Stimulated activated CD4-positive, alpha-beta T cell treated with anti-CD3 and anti-CD28 coated beads, Interleukin-4, amount 100 ng/mL, for 48 hours (primary cell): ENCODE measurements at regions not wholly inside any gene's neighbourhood (a gene's known extent, or its start where the extent isn't known, plus 50 kb on each side); places are given as distances from the start of the nearest gene placed in this dataset.
"Not testable (repeated sequence)": the region's sequence is repeated elsewhere in the genome, so short reads cannot be mapped to it uniquely, and the experiment has no call there.

Source experiments
- DNase-seq, 2 donors: peaks; one replicate each; pipeline ENCODE4 v3.0.0-alpha.2; 2020; ENCODE audit warnings: low read depth in 2 of 2

DNA sequence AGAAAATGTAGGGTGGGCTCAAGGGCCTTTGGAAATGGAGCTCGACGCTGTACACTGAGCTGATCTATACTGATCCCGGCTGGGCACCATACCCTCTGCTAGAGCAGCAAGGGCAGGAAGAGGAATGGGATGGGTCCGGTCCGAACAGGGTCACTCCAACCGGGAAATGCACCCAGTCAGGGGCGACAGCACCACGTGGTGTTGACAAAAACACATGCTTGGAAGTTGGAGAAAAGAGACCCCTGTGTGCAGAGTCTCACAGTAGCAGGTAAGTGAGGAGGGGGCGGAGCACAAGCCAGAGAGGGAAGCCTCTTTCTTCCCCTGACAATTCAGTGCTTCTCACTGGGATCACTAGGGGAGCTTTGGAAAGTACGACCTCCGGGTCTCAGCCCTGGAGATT is 84.1 kb upstream of the ASB18 start:
- DNase-seq, result no peak

DNA sequence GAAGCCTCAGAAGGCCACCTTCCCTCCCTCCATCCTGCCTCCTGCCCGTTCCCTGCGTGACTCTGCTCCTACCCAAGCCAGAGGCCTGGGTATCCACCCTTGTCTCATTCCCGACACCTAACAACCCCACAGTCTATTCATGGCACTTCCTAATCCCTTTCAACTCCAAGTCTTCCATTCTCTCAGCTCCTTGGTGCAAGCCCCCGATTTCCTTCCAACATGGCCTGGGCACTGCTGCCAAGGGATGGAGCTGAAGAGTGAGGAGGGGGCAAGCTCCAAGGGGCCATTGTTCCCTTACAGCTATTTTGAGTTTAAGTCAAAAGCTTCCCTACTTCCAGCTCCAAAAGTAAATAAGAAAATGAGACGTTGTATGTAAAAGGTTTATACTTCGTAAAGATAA is 84.8 kb upstream of the ASB18 start:
- DNase-seq, result no peak

DNA sequence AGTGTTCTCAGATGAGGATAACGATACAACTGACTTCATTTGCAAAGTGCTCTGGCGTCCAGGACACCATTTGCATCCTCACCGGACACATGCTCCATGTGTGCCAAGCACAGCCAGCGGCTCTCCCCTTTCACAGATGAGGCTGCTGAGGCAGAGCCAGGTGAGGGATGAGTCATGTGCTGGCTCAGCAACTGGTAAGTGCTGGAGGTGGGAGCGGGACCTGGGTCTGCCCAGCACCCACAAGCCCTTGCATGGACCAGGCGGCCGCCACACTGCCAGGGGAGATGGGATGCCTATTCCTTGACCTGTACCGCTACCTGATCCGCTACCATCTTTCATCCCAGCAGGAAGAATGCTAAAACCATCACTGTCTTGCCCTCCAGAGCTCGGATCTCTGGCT is 86.2 kb upstream of the ASB18 start:
- DNase-seq, result no peak

DNA sequence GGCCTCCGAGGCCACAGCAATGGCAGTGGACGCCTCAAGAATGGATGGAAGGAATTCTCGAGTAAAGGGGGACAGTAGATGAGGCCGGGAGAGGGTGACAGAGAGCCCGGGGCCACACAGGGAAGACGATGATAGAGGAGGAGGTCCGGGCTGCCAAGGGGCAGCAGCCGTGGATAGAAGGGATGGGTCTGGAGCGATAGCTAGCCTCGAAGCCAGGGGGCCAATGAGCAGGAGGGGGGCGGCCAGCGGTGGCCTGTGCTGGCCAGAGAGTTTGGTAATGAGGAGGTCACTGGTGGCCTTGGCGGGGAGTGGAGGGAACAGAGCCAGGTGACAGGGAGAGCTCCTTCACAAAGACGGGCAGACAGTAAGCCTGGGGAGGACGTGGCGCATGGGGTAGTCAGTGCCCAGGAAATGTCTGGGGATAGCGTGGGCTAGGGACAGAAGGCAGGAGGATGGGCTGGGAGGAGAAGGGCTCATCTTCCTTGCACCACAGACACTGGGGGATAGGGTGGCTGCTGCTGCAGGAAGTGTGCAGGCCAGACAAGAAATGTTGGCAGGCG is 87.8 kb upstream of the ASB18 start:
- DNase-seq, result no peak

DNA sequence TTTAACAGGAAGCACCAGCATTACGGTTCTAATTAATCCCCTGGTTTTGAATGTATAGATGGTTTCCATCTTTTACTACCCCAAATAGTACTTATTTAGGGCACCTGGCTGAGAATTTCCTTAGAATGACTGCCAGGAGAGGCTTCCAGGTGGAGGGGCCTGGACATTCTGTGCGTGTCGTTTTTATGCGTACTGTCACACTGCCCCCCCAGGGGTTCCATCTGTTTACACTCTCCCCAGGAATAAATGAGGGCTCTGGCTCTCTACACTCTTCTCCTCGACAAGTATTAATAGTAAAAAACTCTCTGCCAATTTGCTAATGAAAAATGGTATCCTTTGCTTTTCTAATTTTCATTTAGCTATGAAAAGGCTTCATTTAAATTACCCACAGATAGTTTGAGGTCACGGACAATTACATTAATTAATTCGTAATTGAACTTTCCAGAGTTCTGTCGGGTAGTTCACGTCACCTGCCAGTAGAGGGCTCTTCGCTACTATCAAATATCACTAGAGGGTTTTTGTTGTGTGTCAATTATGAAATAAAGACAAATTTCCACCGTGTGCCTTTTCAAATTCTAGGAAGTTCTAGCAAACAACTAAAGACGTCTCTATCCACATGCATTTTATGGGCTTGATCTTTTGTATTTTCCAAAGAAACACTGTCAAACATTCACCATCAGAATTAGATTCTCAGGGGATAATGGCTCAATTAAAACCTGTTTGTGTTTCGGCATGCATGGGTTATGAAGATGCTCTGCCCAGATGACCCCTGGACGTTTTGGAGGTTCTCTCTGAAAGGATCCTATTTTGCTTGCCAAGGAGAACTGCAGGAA is 88.8 kb upstream of the ASB18 start:
- no peak for DNase-seq

DNA sequence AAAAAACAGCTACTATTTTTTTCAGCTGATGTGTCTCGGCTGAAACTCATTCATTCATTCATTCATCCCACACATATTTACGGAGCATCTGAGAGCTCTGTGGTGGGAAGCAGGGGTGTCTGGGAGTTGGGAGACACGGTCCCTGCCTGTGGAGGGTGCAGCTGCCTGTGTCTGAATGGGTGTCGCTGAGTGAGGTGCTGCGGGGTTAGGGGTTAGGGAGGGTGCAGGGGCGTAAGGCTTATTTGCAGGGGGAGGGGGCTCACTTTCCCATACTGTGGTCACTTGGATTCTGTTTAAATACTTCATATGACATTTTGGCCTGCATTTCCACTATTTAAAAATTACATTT is 89.4 kb upstream of the ASB18 start:
- no peak for DNase-seq

DNA sequence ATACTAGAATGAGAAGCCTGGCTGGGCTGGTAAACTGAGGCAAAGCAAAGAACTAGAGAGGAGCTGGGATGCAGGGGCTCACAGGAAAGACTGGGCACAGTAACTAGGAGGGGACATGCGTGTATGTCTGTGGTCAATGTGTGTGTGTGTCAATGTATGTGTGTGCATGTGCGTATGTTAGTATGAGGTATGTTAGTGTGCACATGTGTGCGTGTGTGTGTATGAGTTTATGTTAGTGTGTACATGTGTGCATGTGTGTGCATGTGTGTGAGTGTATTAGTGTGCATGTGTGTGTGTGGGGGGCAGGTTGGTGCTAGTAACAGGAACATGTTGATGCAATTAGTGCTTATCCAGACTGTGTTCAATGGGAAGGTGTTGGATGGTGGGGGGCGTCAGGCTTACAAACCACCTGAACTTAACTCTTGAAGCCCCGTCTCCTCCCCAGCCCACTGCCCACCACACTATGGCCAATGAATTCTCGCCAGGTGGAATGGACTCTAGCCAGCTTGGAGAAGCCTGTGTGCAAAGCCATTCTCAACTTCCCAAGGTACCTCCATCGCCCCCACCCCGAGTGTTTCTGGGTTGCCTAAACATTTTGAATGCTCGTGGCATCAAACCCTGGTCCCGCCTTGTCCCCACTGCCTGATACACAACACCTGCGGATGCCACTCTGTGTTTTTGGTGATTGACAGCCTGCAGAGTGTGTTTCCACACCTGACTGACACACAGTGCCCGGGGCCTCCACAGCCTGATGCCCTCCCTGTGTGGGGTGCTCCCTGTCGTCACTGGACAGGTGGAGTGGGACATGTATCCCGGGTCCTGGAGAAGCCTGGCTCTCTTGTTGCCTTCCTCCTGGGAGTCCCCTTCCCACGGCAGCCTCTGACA is 90.1 kb upstream of the ASB18 start:
- DNase-seq, result no peak

DNA sequence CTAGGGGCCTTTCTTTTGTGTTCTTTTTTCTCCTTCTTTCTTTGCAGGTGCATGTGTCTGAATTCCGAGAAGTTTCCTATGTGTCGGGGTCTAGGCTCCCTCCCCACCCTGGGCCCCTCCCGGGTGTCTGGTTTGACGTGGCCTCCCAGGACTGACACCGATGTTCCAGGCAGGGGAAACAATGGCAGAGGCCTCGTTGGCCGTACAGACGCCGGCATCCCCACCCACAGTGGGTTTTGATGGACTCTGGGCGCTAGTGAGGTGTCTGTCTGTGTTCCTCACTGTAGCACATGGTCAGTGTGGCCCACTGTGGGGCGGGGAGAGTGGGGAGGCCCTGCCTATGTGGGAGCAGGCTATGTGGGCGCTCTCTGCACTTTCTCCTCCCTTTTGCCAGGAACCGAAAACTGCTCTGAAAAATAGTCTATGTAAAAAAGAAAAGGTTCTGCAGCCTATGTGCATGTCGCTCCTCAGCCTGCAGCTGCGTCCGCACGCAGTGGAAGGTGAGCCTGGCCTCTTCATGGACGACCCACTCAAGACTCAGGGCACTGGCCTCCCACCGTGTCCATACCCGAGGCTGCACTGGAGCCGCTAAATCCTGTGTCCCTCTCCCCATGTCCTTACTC is 90.9 kb upstream of the ASB18 start:
- DNase-seq, result no peak

DNA sequence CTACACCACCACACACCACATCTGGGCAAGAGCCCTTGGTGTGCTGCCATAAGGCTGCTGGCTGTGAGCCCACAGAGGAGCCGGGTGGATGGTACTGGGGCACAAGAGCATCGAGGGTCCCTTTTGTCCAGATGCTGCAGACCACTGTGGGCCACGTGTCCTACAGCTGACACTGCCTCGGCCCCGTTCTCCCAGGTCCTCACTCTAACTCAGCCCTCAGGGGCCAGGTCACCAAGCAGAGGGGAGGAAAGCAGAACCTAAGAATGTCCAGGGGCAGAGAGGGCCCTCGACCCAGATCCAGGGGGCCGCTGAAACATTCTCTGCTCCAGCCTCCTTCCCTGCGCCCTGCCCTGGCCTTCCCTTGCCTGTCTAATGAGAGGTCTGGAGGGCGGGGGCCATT is 91.7 kb upstream of the ASB18 start:
- DNase-seq, result no peak

DNA sequence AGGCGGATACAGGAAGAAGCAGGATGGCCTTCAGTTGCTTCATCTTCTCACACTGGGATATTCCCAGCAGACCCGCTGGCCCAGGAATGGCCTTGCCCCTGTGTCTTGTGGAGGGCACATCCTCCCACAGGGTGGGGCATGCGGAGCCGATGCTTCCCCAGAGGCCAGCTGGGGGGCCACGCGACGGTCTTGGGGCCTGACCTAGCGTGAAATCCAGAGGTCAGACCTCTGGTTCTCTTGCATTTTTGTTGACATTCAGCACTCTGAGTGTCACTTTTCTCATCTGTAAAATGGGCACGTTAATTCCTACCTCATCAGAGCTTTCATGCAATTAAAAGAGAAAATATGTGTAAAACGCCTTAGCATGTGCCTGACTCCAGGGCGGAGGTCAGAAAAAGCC is 92.1 kb upstream of the ASB18 start:
- DNase-seq, result not testable (repeated sequence)

DNA sequence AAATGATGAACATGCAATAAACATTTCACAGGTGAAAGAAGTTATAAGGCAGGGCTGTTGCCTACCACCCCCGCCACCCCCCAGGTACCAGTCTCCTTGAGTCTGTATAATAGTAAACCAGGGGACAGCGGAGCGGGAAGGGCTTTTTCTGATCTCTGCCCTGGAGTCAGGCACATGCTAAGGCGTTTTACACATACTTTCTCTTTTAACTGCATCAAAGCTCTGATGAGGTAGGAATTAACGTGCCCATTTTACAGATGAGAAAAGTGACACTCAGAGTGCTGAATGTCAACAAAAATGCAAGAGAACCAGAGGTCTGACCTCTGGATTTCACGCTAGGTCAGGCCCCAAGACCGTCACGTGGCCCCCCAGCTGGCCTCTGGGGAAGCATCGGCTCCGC is 94.3 kb upstream of the ASB18 start:
- DNase-seq, result not testable (repeated sequence)

DNA sequence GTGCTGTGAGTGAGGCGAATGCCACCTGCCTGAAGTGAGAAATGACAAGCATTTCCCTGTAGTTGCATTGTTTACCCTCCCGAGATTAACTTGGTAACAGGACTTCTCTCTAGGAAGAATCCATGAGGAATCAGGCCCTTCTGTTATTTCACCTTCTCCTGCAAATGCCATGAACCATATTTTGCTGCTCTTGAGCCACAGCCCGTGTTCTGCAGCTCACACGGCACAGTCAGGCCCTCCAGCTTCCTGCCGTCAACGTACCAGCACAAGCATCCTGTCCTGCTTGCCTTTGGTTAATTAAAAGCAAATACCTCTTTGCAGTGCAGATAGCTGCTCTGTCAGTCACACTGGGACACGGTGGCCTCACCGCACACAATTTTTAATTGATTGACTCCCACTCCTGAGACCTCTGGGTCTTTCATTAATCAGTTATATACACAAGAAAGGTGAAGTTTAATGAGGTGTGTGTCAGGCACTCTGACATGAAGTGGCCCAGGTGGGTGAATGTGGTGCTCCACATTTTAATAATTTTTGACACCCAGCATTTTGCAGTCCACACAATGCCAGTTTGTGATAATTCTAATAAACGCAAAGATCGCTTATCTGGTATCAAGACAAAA is 95.3 kb upstream of the ASB18 start:
- DNase-seq, result no peak

DNA sequence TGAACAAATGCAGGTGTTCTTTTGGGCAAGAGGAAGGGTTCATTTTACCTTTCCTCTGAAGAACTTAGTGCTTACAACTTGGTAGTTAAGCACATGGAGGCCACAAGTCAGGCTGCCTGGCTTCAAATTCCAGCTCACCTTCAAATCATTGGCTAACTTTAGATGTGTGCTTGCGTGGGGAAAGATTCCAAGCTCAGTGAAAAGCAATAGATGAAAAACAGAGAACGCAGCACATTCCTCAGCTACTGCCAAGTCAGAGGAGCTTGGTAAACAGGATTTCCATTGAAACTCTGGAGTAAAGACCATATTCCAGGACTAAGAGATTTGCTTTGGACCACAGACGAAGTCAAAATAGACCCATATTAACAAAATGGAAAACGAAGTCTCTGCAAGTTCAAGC is 96.3 kb upstream of the ASB18 start:
- DNase-seq, result no peak

DNA sequence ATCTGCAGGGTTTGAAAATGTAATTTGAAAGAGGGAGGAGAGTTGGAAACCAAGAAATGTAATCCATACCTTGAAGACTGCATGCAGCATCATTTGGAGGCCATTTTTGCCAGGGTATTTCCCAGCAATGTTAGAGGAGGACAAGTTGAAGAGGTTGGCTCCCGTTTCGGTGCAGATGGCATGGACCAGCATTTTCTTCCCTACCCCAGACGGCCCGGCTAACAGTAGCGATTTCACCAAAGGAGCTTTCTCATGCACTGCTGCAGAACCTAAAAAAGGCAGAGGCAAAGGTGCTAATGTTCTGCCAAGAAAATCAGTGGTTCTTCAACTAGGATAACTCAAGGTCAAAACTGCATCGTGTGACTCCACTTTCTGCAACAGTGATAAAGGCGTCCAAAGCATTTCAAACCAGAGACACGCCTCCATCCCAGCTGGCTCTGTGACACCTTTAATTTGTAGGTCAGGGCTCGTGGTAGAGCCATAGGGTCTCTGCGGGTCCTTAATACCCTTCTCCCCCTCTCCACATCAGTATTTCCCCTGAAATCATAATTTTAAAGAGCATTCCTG is 99.6 kb upstream of the ASB18 start:
- no peak for DNase-seq

DNA sequence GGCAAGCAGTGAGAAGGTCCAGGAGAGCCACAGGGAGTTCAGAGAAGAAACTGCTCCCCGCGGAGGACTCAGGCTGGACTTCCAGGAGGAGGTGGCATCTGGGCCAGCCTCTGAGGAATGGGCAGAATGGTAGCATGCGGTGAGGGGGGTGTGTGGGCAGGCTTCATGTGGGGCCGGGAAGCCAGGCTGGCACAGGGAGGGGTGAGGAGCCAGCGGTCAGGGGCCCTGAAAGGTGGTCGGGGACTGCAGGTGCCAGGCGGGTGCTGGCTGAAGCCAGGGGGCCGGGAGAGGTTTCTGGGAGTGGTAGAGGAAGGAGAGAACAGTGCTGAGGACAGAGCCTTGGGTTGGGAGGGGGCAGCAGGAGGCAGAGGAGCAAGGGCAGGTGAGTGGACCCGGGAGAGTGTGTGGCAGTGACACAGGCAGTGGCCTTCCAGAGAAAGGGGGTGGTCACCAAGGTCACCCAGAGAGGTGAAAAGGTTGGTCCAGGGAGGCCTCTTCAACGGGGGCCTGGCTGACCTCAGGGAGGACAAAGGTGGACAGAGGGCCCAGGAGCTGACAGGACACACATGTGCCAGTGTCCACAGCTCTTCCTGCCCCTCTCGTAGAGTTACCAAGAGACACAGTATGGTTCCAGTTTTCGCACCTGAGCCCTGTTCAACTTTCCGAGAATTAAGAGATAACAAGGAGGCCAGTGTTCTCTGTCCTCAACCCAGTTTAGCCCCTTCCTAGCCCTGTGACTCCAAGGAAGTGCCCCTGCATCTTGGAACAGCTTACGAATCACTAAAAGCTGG is 101.2 kb upstream of the ASB18 start:
- no peak for DNase-seq

DNA sequence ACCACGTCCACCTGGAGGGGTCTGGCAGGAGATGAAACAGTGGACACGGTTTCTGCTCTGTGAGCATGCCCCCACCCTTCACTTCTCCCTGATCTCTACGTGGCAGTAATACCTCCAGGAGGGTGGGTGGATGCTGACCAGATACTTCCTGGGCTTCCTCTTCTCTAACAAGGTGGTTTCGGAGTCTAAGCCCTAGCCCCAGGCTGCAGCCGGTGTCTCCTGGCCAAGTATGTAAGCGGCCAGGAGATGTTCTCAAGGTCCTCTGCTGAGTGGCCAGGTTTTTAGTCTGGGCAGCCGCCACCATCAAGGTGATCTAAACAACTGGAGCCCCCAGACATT is 101.8 kb upstream of the ASB18 start:
- DNase-seq, result no peak

DNA sequence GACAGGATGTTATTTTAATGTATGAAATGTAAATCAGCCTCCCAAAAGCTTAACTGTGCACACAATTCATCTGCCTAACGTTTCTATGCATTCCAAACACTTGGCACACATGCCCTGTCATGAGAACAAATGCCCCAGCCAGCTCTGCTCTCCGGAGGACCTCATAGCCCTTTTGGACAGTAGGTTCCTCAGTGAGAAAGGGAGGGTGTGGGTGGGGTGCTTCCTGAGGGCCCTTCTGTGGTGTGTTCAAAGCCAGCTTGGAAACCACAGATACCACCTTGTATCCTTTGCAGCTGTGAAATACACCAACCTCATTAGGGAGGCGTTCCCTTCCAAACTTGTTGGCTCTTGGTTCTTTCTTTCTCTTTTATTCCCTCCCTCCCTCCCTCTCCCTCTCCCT is 102.2 kb upstream of the ASB18 start:
- peak in 1 of 2 donors; percentile 9 for DNase-seq

DNA sequence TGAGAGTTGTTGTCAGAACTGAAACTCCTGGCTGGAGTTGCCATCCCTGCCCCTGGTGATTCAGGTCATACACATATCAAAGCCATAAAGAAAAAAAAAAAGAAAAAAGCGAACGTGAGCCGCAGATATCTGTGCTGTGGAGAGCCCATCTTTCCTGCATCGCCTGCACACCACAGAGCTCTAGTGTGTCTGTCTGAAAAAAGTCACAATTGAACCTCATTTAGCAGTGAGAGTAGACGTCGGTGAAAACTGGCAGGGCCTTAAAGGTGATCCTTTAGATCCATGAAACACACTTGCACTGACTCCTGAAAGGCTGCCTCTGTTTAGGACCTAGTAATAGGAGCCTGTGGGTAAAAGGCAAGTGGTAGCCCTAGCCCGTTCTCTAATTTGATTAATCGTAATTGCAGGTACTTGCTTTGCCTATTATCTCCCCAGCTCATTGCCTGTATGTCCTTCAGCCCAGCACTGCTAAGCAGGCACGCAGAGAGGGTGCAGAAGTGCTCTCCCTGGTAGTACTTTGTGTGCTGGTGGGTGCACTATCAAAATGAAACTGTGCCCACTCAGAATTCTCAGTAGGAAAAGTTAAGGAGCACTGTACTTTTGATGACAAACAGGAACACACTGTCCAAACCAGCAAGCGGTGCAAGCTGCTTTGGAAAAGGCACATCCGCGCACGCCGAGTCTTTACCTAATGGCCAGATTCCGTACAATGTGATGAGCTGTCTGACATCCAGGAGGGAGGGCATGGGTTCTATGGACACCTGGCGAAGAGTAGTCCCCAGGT is 103.5 kb upstream of the ASB18 start:
- no peak for DNase-seq

DNA sequence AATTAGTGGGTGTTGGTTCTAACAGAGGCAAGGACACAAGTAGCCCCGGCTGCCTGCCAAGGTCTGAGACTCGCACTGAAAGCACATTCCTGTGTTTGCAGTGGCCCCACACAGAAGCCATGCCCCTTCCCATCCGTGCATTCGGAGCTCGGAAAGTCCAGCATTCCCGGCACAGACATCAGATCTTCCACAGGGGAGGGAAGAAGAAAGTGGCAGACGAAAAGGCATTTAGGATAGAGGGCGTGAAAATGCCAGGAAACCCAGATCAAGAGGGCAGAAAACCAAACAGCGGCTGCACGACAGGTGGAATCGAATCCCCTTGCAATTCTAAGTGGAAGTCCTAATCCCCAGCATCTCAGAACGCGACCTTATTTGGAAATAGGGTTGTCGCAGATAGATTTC is 105.5 kb upstream of the ASB18 start:
- no peak for DNase-seq

DNA sequence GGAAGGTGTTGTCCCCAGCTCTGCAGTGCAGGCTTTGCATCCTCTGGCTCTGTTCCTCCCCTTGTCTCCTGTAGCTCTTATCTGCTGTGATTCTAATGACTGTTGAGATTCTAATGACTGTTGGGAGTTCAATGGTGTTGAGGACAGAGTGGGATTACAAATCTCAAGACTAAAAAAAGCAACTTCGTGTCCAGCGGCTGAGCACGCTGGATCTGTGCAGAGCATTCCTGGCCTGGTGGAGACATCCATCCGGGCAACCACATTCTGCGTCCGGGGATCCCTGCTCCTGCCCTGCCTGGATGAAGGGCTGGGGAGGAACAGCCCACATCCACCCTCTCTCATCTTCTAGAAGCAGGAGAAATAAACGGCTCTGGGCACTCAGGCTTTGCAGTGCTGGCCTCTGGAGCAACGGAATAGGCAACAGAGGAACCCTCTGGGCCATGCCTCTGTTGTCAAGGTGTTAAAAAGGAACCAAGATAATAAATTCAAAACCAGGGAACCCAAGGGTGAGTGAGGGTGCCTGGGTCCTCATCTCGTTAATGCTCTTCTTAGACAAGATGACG is 106.7 kb upstream of the ASB18 start:
- no peak for DNase-seq
